WTC11 (cell line): ENCODE measurements at regions not wholly inside any gene's neighbourhood (a gene's known extent, or its start where the extent isn't known, plus 50 kb on each side); places are given as distances from the start of the nearest gene placed in this dataset.
"Not testable (repeated sequence)": the region's sequence is repeated elsewhere in the genome, so short reads cannot be mapped to it uniquely, and the experiment has no call there.

Source experiments
- ATAC-seq: fragments of 200-7000 bp; cut with Tn5 transposase; 2 replicates; pipeline ENCODE4 v1.10.0; 2021; ENCODE audit warnings: mild to moderate bottlenecking, moderate library complexity
- CTCF ChIA-PET: fragments of 300-600 bp; sonication (Branson Sonifier 250); formaldehyde crosslinking; loops from one replicate; lab custom pipeline; 2021; ENCODE audit warnings: antibody characterized with exemption; lab: Charles Lee
- POLR2A ChIA-PET: fragments of 350-600 bp; sonication (Branson Sonifier 250); formaldehyde crosslinking; loops from one replicate; lab custom pipeline; 2021; ENCODE audit warnings: antibody characterized with exemption; lab: Charles Lee
- DNase-seq: peaks from one replicate; pipeline ENCODE4 v3.0.0; 2021; ENCODE audit warnings: low spot score
- H3K27ac Mint-ChIP-seq: 2 replicates; pipeline ENCODE4 v1.8.0; 2021; ENCODE audit warnings: mixed read lengths
- H3K27me3 Mint-ChIP-seq: 2 replicates; pipeline ENCODE4 v1.8.0; 2021; ENCODE audit warnings: low read depth, mild to moderate bottlenecking, moderate library complexity, mixed read lengths
- H3K36me3 Mint-ChIP-seq: 2 replicates; pipeline ENCODE4 v1.8.0; 2021; ENCODE audit warnings: mixed read lengths
- H3K4me1 Mint-ChIP-seq: 2 replicates; pipeline ENCODE4 v1.8.0; 2022; ENCODE audit warnings: mixed read lengths
- H3K4me3 Mint-ChIP-seq: 2 replicates; pipeline ENCODE4 v1.8.0; 2021; ENCODE audit warnings: mild to moderate bottlenecking, moderate library complexity, mixed read lengths
- H3K9me3 Mint-ChIP-seq: 2 replicates; pipeline ENCODE4 v1.8.0; 2021; ENCODE audit warnings: mixed read lengths
- CREB1 ChIP-seq: sonication (generic); formaldehyde crosslinking; IDR thresholded peaks from 2 replicates; pipeline ENCODE4 v1.8.0; 2023; ENCODE audit warnings: mild to moderate bottlenecking, missing genetic modification reagents
- FOXK1 ChIP-seq: sonication (generic); formaldehyde crosslinking; IDR thresholded peaks from 2 replicates; pipeline ENCODE4 v1.8.0; 2022; ENCODE audit warnings: mild to moderate bottlenecking, moderate library complexity, missing genetic modification reagents
- GABPB1 ChIP-seq: sonication (generic); formaldehyde crosslinking; IDR thresholded peaks from 2 replicates; pipeline ENCODE4 v1.8.1; 2023; ENCODE audit warnings: mild to moderate bottlenecking, missing genetic modification reagents
- GRHL2 ChIP-seq: fragments of 250-450 bp; sonication (Bioruptor Pico); IDR thresholded peaks from 2 replicates; pipeline ENCODE4 v1.8.0; 2022; ENCODE audit warnings: mild to moderate bottlenecking, moderate library complexity; ENCODE audit not compliant: insufficient replicate concordance, severe bottlenecking
- HMGA2 ChIP-seq: fragments of 250-450 bp; sonication (Bioruptor Pico); IDR thresholded peaks from 2 replicates; pipeline ENCODE4 v1.4.0; 2021; ENCODE audit warnings: mild to moderate bottlenecking, moderate library complexity
- IRF2 ChIP-seq: sonication (generic); formaldehyde crosslinking; IDR thresholded peaks from 2 replicates; pipeline ENCODE4 v1.8.0; 2022; ENCODE audit warnings: low read depth, missing genetic modification reagents, borderline replicate concordance
- JUN ChIP-seq: sonication (generic); formaldehyde crosslinking; IDR thresholded peaks from 2 replicates; pipeline ENCODE4 v1.8.0; 2023; ENCODE audit warnings: mild to moderate bottlenecking, missing genetic modification reagents
- MLX ChIP-seq: sonication (generic); formaldehyde crosslinking; IDR thresholded peaks from 2 replicates; pipeline ENCODE4 v1.8.1; 2023; ENCODE audit warnings: mild to moderate bottlenecking, missing genetic modification reagents, moderate library complexity
- RELA ChIP-seq: sonication (generic); formaldehyde crosslinking; IDR thresholded peaks from 2 replicates; pipeline ENCODE4 v1.8.1; 2022; ENCODE audit warnings: missing genetic modification reagents, mild to moderate bottlenecking, borderline replicate concordance
- SMAD4 ChIP-seq: sonication (generic); formaldehyde crosslinking; IDR thresholded peaks from 2 replicates; pipeline ENCODE4 v1.8.0; 2022; ENCODE audit warnings: mild to moderate bottlenecking, missing genetic modification reagents
- SOX15 ChIP-seq: fragments of 250-450 bp; sonication (Bioruptor Pico); IDR thresholded peaks from 2 replicates; pipeline ENCODE4 v1.9.0; 2021; ENCODE audit warnings: mild to moderate bottlenecking
- TP53 ChIP-seq: sonication (generic); formaldehyde crosslinking; IDR thresholded peaks from 2 replicates; pipeline ENCODE4 v1.8.1; 2023; ENCODE audit warnings: mild to moderate bottlenecking, missing genetic modification reagents
- ZBTB21 ChIP-seq: sonication (generic); formaldehyde crosslinking; IDR thresholded peaks from 2 replicates; pipeline ENCODE4 v1.8.1; 2023; ENCODE audit warnings: mild to moderate bottlenecking, missing genetic modification reagents, borderline replicate concordance
- ZNF317 ChIP-seq: sonication (generic); formaldehyde crosslinking; IDR thresholded peaks from 2 replicates; pipeline ENCODE4 v1.8.1; 2023; ENCODE audit warnings: low read depth, mild to moderate bottlenecking, moderate library complexity, missing genetic modification reagents, borderline replicate concordance
- ZNF423 ChIP-seq: fragments of 250-450 bp; sonication (Bioruptor Pico); IDR thresholded peaks from 2 replicates; pipeline ENCODE4 v2.1.2; 2022; ENCODE audit warnings: mild to moderate bottlenecking, moderate library complexity
- TF ChIP-seq, protein P1 (sequence below): sonication (generic); formaldehyde crosslinking; IDR thresholded peaks from 2 replicates; pipeline ENCODE4 v1.8.1; 2023; ENCODE audit warnings: mild to moderate bottlenecking, missing genetic modification reagents
- TF ChIP-seq, protein P2 (sequence below): sonication (generic); formaldehyde crosslinking; conservative IDR thresholded peaks from 2 replicates; pipeline ENCODE4 v1.8.1; 2022; ENCODE audit warnings: mild to moderate bottlenecking, missing genetic modification reagents
- TF ChIP-seq, protein P3 (sequence below): sonication (generic); formaldehyde crosslinking; IDR thresholded peaks from 2 replicates; pipeline ENCODE4 v1.8.0; 2022; ENCODE audit warnings: mild to moderate bottlenecking, missing genetic modification reagents
- TF ChIP-seq, protein P4 (sequence below): fragments of 250-450 bp; sonication (Bioruptor Pico); conservative IDR thresholded peaks from 2 replicates; pipeline ENCODE4 v1.9.0; 2021; ENCODE audit warnings: mild to moderate bottlenecking
- TF ChIP-seq, protein P5 (sequence below): fragments of 250-450 bp; sonication (Bioruptor Pico); IDR thresholded peaks from 2 replicates; pipeline ENCODE4 v1.9.0; 2021; ENCODE audit warnings: moderate library complexity, mild to moderate bottlenecking, inconsistent platforms, borderline replicate concordance

DNA sequence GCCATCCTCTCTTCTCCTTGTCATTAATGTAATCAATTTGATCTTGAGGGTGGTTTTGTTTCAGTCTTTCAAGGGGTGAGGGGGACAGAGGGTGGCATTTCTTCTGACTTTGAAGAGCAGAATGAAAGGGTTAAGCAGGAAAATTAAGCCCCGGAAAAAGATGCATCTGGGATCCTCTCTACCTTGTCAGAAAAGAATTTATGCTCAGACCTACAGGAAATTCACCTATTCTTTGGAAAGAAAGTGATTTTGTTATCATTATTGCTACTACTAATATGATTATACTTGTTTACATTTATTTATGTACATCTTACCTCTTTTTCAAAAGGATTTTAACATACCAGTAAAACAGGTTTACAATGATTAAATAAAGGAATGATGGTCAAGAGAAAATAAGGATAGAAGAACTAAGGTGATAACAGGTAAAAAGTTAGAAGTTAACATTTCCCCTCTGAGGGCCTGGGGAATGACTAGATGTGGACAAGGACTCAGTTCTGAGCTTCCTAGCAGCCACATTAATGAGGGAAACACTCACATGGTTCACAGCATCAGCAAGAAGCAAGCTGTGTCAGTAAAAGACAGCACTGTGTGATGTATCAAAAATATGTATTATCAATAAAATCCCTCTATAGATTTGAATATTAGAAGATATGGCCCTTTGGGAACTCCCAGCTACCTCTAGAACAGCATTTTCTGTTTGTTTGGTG lies 151.4 kb downstream of the MYCN start:
- TF ChIP-seq, protein P1, sequence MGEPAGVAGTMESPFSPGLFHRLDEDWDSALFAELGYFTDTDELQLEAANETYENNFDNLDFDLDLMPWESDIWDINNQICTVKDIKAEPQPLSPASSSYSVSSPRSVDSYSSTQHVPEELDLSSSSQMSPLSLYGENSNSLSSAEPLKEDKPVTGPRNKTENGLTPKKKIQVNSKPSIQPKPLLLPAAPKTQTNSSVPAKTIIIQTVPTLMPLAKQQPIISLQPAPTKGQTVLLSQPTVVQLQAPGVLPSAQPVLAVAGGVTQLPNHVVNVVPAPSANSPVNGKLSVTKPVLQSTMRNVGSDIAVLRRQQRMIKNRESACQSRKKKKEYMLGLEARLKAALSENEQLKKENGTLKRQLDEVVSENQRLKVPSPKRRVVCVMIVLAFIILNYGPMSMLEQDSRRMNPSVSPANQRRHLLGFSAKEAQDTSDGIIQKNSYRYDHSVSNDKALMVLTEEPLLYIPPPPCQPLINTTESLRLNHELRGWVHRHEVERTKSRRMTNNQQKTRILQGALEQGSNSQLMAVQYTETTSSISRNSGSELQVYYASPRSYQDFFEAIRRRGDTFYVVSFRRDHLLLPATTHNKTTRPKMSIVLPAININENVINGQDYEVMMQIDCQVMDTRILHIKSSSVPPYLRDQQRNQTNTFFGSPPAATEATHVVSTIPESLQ (CRISPR knock-in tag): no peak
- TF ChIP-seq SMAD4 (no peak), ZNF317 (CRISPR knock-in tag) (no peak), ZBTB21 (CRISPR knock-in tag) (no peak), ZNF423 (no peak), HMGA2 (CRISPR knock-in tag) (no peak), MLX (CRISPR knock-in tag) (no peak), GRHL2 (CRISPR knock-in tag) (no peak)
- TF ChIP-seq, protein P2, sequence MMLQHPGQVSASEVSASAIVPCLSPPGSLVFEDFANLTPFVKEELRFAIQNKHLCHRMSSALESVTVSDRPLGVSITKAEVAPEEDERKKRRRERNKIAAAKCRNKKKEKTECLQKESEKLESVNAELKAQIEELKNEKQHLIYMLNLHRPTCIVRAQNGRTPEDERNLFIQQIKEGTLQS (CRISPR knock-in tag): no peak
- DNase-seq: no peak
- no peaks in the 10 kb centered on the region for H3K9me3 Mint-ChIP-seq
- ATAC-seq: no peak
- H3K27ac Mint-ChIP-seq: no peak overlapping the region
- no peak overlapping the region for H3K4me3 Mint-ChIP-seq
- CTCF ChIA-PET: interaction anchor here (0.6 kb wide), 1 partner anchor 12 kb away, joined by 5 read pairs; no protein-coding TSS in a partner anchor
- H3K36me3 Mint-ChIP-seq: no peaks in the 10 kb centered on the region
- H3K27me3 Mint-ChIP-seq: no peaks in the 10 kb centered on the region
- POLR2A ChIA-PET: interaction anchor here (0.7 kb wide), 1 partner anchor 40 kb away, joined by 3 read pairs; no protein-coding TSS in a partner anchor
- peaks cover 17% of the 10 kb centered on the region for H3K4me1 Mint-ChIP-seq

DNA sequence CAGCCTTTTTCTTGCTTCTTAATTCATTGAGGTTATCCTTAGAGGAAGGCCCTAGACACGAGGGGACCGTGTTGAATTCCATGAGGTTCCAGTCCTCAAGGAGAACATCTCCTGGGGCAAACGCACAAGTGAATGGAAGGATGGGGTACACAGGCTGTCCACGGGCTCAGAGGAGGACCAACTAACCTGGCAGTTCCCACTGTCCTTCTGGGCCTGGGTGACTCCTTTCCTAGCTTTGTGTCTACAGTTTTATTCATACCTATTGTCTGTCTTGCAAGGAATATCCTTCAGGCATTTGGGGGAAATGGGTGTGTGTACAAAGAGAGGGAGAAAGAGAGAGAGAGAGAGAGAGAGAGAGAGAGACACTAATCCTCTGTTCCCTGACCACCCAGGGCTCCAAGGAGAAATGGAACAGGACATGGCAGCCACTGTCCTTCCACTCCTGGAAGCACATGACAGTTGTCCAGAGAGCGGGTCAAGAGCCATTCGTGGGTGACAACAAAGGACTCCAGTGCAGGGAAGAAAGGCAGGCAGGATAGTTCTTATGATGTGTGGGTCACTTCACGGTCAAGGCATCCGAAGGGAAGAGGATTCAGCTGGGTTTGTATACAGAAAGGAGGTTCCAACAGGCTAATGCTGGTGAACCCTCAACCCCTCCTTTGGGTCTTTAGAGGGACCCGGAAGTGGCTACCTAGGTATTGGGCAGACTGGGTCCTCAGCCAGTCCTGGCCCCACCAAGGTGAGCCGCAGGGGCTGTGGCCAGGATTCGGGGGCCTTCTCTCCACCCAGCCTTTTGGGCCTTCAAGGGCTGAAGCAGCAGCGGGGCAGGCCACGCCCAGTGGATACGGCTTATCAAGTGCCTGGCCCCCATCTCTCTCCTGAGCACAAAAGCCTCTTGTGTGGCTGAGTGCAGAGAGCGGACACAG lies 150.6 kb downstream of the MYCN start:
- no peaks in the 10 kb centered on the region for H3K9me3 Mint-ChIP-seq
- no peaks in the 10 kb centered on the region for H3K36me3 Mint-ChIP-seq
- no peak overlapping the region for H3K27ac Mint-ChIP-seq
- DNase-seq (no peak), ATAC-seq (no peak; the same call in 1 of the 2 replicates)
- no peak for TF ChIP-seq GRHL2 (CRISPR knock-in tag)
- TF ChIP-seq RELA (CRISPR knock-in tag): no peak
- TF ChIP-seq, protein P3, sequence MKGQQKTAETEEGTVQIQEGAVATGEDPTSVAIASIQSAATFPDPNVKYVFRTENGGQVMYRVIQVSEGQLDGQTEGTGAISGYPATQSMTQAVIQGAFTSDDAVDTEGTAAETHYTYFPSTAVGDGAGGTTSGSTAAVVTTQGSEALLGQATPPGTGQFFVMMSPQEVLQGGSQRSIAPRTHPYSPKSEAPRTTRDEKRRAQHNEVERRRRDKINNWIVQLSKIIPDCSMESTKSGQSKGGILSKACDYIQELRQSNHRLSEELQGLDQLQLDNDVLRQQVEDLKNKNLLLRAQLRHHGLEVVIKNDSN (CRISPR knock-in tag): no peak
- peaks cover 17% of the 10 kb centered on the region for H3K4me1 Mint-ChIP-seq
- no peaks in the 10 kb centered on the region for H3K27me3 Mint-ChIP-seq
- ChIA-PET CTCF (no interaction called here), POLR2A (no interaction called here)
- H3K4me3 Mint-ChIP-seq: no peak overlapping the region

DNA sequence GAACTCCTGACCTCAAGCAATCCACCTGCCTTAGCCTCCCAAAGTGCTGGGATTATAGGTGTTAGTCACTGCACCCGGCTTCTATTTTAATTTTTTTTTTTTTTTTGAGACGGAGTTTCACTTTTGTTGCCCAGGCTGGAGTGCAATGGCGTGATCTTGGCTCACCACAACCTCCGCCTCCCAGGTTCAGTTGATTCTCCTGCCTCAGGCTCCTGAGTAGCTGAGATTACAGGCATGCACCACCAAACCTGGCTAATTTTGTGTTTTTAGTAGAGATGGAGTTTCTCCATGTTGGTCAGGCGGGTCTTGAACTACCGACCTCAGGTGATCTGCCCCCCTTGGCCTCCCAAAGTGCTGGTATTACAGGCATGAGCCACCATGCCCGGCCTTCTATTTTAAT lies 149.1 kb downstream of the MYCN start:
- ATAC-seq, CTCF ChIA-PET, H3K4me3 Mint-ChIP-seq, H3K27me3 Mint-ChIP-seq, POLR2A ChIA-PET, H3K36me3 Mint-ChIP-seq, H3K9me3 Mint-ChIP-seq, H3K27ac Mint-ChIP-seq, DNase-seq: not testable (repeated sequence)
- peaks cover 15% of the 10 kb centered on the region for H3K4me1 Mint-ChIP-seq

DNA sequence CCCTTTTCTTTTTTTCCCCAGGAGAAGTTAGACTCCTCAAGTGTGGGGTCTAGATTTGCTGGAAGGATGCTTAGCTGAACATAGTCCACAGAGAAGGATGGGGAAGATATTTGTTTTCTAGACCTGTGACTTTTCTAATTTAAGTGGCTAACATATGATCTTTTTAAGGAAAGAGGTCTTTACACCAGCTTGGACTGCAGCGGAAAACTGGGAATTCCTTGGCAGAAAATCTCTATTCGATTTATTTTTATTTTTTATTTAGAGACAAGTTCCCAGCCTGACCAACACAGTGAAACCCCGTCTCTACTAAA lies 148.4 kb downstream of the MYCN start:
- ChIA-PET POLR2A (interaction anchor here (0.6 to 0.7 kb wide), 2 partner anchors 13 to 122 kb away, joined by 3 to 8 read pairs; no protein-coding TSS in a partner anchor), CTCF (no interaction called here)
- ATAC-seq (no peak), DNase-seq (no peak)
- Mint-ChIP-seq H3K9me3 (no peaks in the 10 kb centered on the region), H3K27me3 (no peaks in the 10 kb centered on the region), H3K36me3 (no peaks in the 10 kb centered on the region), H3K4me3 (no peak overlapping the region), H3K4me1 (peaks cover 16% of the 10 kb centered on the region), H3K27ac (no peak overlapping the region)
- TF ChIP-seq ZBTB21 (CRISPR knock-in tag): no peak
- no peak for TF ChIP-seq JUN
- no peak for TF ChIP-seq RELA (CRISPR knock-in tag)
- TF ChIP-seq FOXK1 (CRISPR knock-in tag): no peak
- no peak for TF ChIP-seq TP53
- no peak for TF ChIP-seq IRF2 (CRISPR knock-in tag)
- no peak for TF ChIP-seq GABPB1
- TF ChIP-seq SOX15 (CRISPR knock-in tag): no peak
- TF ChIP-seq, protein P4, sequence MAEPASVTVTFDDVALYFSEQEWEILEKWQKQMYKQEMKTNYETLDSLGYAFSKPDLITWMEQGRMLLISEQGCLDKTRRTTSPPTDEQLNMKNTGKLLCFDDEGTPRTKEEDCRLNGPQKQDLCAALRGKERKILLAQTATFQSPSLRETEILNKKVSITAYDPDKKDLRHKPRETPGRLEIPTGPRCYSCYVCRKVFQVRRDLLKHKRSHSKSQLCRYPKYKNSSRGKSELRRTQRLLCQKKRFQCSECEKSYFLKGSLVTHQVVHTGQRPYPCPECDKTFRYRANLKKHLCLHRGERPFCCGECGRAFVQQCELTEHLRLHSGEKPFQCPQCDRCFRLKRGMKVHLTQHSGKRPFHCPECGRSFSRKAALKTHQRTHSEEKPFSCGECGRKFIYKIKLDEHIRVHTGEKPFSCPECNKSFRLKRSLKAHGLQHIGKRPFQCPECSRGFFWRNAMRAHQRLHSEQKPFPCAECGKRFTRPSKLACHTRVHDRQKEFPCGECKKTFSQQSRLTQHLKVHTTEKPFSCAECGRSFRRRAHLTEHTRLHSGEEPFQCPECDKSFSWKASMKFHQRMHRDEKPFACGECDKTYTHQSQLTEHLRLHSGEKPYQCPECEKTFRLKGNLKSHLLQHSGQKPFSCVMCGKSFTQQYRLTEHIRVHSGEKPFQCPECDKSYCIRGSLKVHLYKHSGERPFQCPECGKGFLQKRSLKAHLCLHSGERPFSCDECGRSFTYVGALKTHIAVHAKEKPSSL (CRISPR knock-in tag): no peak
- TF ChIP-seq, protein P5, sequence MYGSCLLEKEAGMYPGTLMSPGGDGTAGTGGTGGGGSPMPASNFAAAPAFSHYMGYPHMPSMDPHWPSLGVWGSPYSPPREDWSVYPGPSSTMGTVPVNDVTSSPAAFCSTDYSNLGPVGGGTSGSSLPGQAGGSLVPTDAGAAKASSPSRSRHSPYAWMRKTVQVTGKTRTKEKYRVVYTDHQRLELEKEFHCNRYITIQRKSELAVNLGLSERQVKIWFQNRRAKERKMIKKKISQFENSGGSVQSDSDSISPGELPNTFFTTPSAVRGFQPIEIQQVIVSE: no peak
- TF ChIP-seq CREB1 (CRISPR knock-in tag): no peak
- no peak for TF ChIP-seq GRHL2 (CRISPR knock-in tag)
